ENCODE measurements at regions not wholly inside any gene's neighbourhood (a gene's known extent, or its start where the extent isn't known, plus 50 kb on each side); places are given as distances from the start of the nearest gene placed in this dataset.

DNA sequence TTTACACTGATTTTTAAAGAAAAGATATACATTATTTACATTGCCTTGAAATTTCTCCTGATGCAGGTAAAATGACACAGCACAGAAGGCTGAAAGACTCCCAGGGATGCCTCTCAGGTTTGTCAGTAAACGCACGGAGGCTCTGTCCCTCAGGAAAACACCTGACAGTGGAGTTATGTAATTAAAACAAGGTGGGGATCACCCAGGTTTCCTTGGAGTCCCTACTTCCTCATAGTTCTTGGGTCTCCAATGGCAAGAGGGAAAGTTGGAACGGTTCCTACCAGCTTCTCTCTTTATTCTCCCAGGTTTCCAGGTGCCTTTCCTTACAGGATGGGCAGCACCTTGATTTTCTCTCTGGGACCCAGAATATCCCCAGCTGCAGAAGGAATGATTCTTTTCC is 654.8 kb downstream of the SLC4A3 start:
- TF ChIP-seq CTCF (IDR thresholded peaks at IDR 0.05): no peak
- TF ChIP-seq POLR2A (IDR thresholded peaks at IDR 0.05): no peak

Measured in body of pancreas (tissue), 4 donors.